HG02571 (cell line): ENCODE measurements at regions not wholly inside any gene's neighbourhood (a gene's known extent, or its start where the extent isn't known, plus 50 kb on each side); places are given as distances from the start of the nearest gene placed in this dataset.
"Not testable (repeated sequence)": the region's sequence is repeated elsewhere in the genome, so short reads cannot be mapped to it uniquely, and the experiment has no call there.

Experiments used
- ATAC-seq: cut with Tn5 transposase; IDR thresholded peaks from one replicate; pipeline ENCODE4 v1.9.1; 2021; ENCODE audit warnings: mild to moderate bottlenecking, moderate library complexity; ENCODE audit not compliant: unreplicated experiment

GRCh38 chr12:58068706-58069105, 127.3 kb downstream of the ATP23 start:
- no peak for ATAC-seq

GRCh38 chr12:58069268-58069963, 128.0 kb downstream of the ATP23 start:
- no peak for ATAC-seq

GRCh38 chr12:58071994-58072393, 130.6 kb downstream of the ATP23 start:
- no peak for ATAC-seq

- ATAC-seq: no peak
Observed at GRCh38 chr12:58074259-58074658, 132.9 kb downstream of the ATP23 start.

- no peak for ATAC-seq
Observed at GRCh38 chr12:58079806-58080205, 138.4 kb downstream of the ATP23 start.

- ATAC-seq: no peak
Observed at GRCh38 chr12:58081488-58081887, 140.1 kb downstream of the ATP23 start.

- no peak for ATAC-seq
Observed at GRCh38 chr12:58082996-58083395, 141.6 kb downstream of the ATP23 start.

- ATAC-seq: no peak
Observed at GRCh38 chr12:58086006-58086405, 144.6 kb downstream of the ATP23 start.

GRCh38 chr12:58086930-58087329, 145.6 kb downstream of the ATP23 start:
- no peak for ATAC-seq

GRCh38 chr12:58087423-58088127, 146.2 kb downstream of the ATP23 start:
- ATAC-seq: no peak

GRCh38 chr12:58089588-58089987, 148.2 kb downstream of the ATP23 start:
- no peak for ATAC-seq

- no peak for ATAC-seq
Observed at GRCh38 chr12:58090685-58091084, 149.3 kb downstream of the ATP23 start.

GRCh38 chr12:58095002-58095401, 153.6 kb downstream of the ATP23 start:
- ATAC-seq: no peak

GRCh38 chr12:58097741-58098140, 156.4 kb downstream of the ATP23 start:
- no peak for ATAC-seq

- ATAC-seq: no peak
Observed at GRCh38 chr12:58099476-58099875, 158.1 kb downstream of the ATP23 start.

- no peak for ATAC-seq
Observed at GRCh38 chr12:58104351-58104755, 163.0 kb downstream of the ATP23 start.

GRCh38 chr12:58105225-58106119, 164.1 kb downstream of the ATP23 start:
- no peak for ATAC-seq

GRCh38 chr12:58106195-58106594, 164.8 kb downstream of the ATP23 start:
- no peak for ATAC-seq

GRCh38 chr12:58117201-58117600, 175.8 kb downstream of the ATP23 start:
- ATAC-seq: no peak

GRCh38 chr12:58117667-58118066, 176.3 kb downstream of the ATP23 start:
- no peak for ATAC-seq

GRCh38 chr12:58125761-58126160, 184.4 kb downstream of the ATP23 start:
- not testable (repeated sequence) for ATAC-seq
